Keratinocyte (primary cell): ENCODE measurements at regions not wholly inside any gene's neighbourhood (a gene's known extent, or its start where the extent isn't known, plus 50 kb on each side); places are given as distances from the start of the nearest gene placed in this dataset.
A peak's percentile ranks its signal among the peaks of the same experiment; 100 is the strongest.

ENCODE experiments used
- DNase-seq: peaks from one replicate; pipeline ENCODE4 v3.0.0-alpha.2; 2011; ENCODE audit warnings: low read depth, missing footprints, low spot score
- FAIRE-seq: peaks from 2 replicates; lab custom pipeline; 2011; peaks lifted over from hg19 to GRCh38; lab: Jason Lieb, UNC
- H2AFZ ChIP-seq: 2 replicates; pipeline ENCODE4 v1.6.0; 2012; ENCODE audit warnings: low read length, control low read depth, inconsistent platforms; ENCODE audit not compliant: control insufficient read depth
- H3K27ac ChIP-seq: 2 replicates; pipeline ENCODE4 v1.5.1; 2011; ENCODE audit warnings: low read length; ENCODE audit not compliant: control insufficient read depth, insufficient read depth
- H3K27me3 ChIP-seq: 3 replicates; pipeline ENCODE4 v1.6.0; 2011; ENCODE audit warnings: low read length; ENCODE audit not compliant: control insufficient read depth, insufficient read depth; ENCODE audit errors: extremely low read depth
- H3K36me3 ChIP-seq, 2 experiments: 2 replicates in 1 of 2; 3 replicates in 1 of 2; pipeline ENCODE4 v1.5.1; 2011; ENCODE audit warnings: low read length in 2 of 2, mild to moderate bottlenecking in 1 of 2; ENCODE audit not compliant: control insufficient read depth in 2 of 2, insufficient read depth in 2 of 2; ENCODE audit errors: extremely low read depth in 1 of 2
- H3K4me1 ChIP-seq: 3 replicates; pipeline ENCODE4 v1.5.1; 2011; ENCODE audit warnings: low read length; ENCODE audit not compliant: control insufficient read depth, insufficient read depth; ENCODE audit errors: extremely low read depth
- H3K4me2 ChIP-seq: 3 replicates; pipeline ENCODE4 v1.6.0; 2011; ENCODE audit warnings: low read depth, low read length; ENCODE audit not compliant: control insufficient read depth, insufficient read depth; ENCODE audit errors: extremely low read depth
- H3K4me3 ChIP-seq, 3 experiments: fragments of 200-600 bp in 1 of 3; sonication (generic) in 1 of 3; 2 replicates in 2 of 3; 3 replicates in 1 of 3; pipeline ENCODE4 v1.5.1; 2011 to 2016; ENCODE audit warnings: low read length in 3 of 3, mild to moderate bottlenecking in 3 of 3, control low read depth in 2 of 3, inconsistent platforms in 1 of 3, low read depth in 1 of 3, mixed read lengths in 1 of 3, mixed run types in 1 of 3, moderate library complexity in 1 of 3; ENCODE audit not compliant: control insufficient read depth in 2 of 3, insufficient read depth in 2 of 3; ENCODE audit errors: extremely low read depth in 1 of 3
- H3K79me2 ChIP-seq: 2 replicates; pipeline ENCODE4 v1.6.0; 2012; ENCODE audit warnings: low read length; ENCODE audit not compliant: control insufficient read depth, insufficient read depth
- H3K9ac ChIP-seq: 3 replicates; pipeline ENCODE4 v1.6.0; 2011; ENCODE audit warnings: low read length; ENCODE audit not compliant: control insufficient read depth, insufficient read depth; ENCODE audit errors: extremely low read depth
- H3K9me1 ChIP-seq: 3 replicates; pipeline ENCODE4 v1.6.0; 2011; ENCODE audit warnings: low read length; ENCODE audit not compliant: control insufficient read depth, insufficient read depth; ENCODE audit errors: extremely low read depth
- H3K9me3 ChIP-seq: 2 replicates; pipeline ENCODE4 v1.5.1; 2012; ENCODE audit warnings: low read depth, low read length; ENCODE audit not compliant: control insufficient read depth
- H4K20me1 ChIP-seq: 3 replicates; pipeline ENCODE4 v1.6.0; 2011; ENCODE audit warnings: low read length; ENCODE audit not compliant: control insufficient read depth, insufficient read depth; ENCODE audit errors: extremely low read depth
- EZH2 ChIP-seq: IDR thresholded peaks from one replicate; pipeline ENCODE4 v1.6.1; 2012; ENCODE audit warnings: inconsistent platforms, mild to moderate bottlenecking, low read length, moderate library complexity
- dilution Hi-C: fragments of 300-500 bp; cut with MboI; formaldehyde crosslinking; loops from one replicate; pipeline ENCODE4 v1.7.0; 2020; ENCODE audit warnings: low sequenced_read_pairs; ENCODE audit not compliant: extremely low pct_ligation_motif_present
- TF ChIP-seq, protein P1 (sequence below), 3 experiments: IDR thresholded peaks in 1 of 3; conservative IDR thresholded peaks in 1 of 3; optimal IDR thresholded peaks in 1 of 3; 2 replicates in 2 of 3; 3 replicates in 1 of 3; pipeline versions ENCODE3 to v1.5.1; 2011; ENCODE audit warnings: low read length in 3 of 3, mild to moderate bottlenecking in 3 of 3, moderate library complexity in 2 of 3, control low read depth in 1 of 3, inconsistent platforms in 1 of 3; ENCODE audit not compliant: insufficient read depth in 2 of 3; ENCODE audit errors: extremely low read depth in 1 of 3

DNA sequence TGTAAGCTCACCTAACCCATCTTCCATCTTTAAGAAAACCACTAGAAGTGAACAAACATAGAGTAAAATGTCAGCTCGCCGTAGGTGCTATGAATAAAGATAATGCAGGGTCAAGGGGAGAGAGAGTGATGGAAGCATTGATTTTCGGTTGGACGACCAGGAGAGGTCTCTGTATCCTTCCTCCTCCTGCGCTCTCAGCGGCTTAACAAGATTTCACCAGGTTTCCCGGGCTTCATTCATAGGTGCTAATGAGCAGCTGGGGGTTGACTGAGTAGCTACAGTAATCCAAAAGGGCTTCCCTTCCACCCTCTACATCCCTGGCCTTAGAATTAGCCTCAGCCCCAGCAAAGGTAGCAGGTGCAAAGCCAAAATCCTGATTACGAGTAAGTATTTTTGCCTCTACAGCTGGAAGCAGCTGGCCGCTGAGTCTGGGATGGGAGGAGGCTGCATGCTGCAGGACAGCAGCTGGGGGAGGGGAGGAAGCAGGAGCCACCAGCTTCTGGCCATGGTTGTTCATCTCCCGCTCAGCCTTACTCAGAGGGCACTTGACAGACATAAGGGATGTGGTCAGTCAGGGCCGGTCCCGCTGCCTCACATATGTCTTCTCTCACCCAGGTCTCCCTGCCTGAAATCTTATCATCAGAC is 112.0 kb upstream of the IL12B start:
- no peaks in the 10 kb centered on the region for H3K36me3 ChIP-seq
- H3K27me3 ChIP-seq, result no peaks in the 10 kb centered on the region
- H3K4me3 ChIP-seq, result no peak overlapping the region
- H3K9me1 ChIP-seq, result no peaks in the 10 kb centered on the region
- FAIRE-seq, result no peak
- no peak overlapping the region for H3K9ac ChIP-seq
- H3K9me3 ChIP-seq, result no peaks in the 10 kb centered on the region
- dilution Hi-C loops, result no loop called here
- H3K27ac ChIP-seq, result no peak overlapping the region
- no peaks in the 10 kb centered on the region for H4K20me1 ChIP-seq
- no peak overlapping the region for H3K4me2 ChIP-seq
- no peak overlapping the region for H2AFZ ChIP-seq
- H3K79me2 ChIP-seq, result no peaks in the 10 kb centered on the region
- TF ChIP-seq EZH2, result no peak
- TF ChIP-seq, protein P1, sequence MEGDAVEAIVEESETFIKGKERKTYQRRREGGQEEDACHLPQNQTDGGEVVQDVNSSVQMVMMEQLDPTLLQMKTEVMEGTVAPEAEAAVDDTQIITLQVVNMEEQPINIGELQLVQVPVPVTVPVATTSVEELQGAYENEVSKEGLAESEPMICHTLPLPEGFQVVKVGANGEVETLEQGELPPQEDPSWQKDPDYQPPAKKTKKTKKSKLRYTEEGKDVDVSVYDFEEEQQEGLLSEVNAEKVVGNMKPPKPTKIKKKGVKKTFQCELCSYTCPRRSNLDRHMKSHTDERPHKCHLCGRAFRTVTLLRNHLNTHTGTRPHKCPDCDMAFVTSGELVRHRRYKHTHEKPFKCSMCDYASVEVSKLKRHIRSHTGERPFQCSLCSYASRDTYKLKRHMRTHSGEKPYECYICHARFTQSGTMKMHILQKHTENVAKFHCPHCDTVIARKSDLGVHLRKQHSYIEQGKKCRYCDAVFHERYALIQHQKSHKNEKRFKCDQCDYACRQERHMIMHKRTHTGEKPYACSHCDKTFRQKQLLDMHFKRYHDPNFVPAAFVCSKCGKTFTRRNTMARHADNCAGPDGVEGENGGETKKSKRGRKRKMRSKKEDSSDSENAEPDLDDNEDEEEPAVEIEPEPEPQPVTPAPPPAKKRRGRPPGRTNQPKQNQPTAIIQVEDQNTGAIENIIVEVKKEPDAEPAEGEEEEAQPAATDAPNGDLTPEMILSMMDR (optimal IDR thresholded peaks at IDR 0.05 in 1 of 3, IDR thresholded peaks at IDR 0.05 in 1 of 3, conservative IDR thresholded peaks at IDR 0.05 in 1 of 3; ENCODE audit: extremely low read depth in 1 of 3, insufficient read depth in 2 of 3, low read length in 3 of 3), result no peak
- H3K4me1 ChIP-seq, result no peaks in the 10 kb centered on the region
- no peak for DNase-seq

DNA sequence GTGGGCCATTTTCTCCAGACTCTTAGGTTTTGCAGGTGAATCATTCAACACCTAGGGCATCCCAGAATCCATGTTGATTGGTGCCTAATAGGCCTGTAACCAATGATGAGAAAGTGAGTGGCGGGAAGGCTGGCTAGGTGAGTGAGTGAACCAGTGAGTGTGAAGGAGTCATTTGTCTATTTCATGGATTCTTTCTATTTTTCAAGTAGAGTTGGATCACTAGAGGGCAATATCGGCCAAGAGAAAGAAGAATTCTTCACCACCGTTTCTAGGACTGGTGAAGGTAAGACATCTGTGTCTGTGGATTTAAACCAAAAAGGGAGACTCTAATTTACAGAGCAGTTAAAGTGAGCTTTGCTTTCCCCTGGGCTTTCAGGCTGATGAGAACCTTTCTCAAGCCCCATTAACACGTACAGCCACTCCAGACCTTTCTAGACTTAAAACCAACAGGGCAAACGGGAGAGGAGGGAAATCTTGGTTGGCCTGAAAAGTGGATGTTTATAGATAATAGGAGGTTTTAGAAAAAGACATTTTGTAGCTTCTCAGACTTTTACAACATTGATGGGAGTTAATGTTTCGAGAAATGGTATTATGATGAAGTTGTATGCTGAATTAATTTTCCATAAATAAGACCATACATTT is 114.3 kb upstream of the IL12B start:
- dilution Hi-C loops, result no loop called here
- no peaks in the 10 kb centered on the region for H3K9me1 ChIP-seq
- H3K36me3 ChIP-seq, result no peaks in the 10 kb centered on the region
- no peak for TF ChIP-seq EZH2
- TF ChIP-seq, protein P1 (optimal IDR thresholded peaks at IDR 0.05 in 1 of 3, IDR thresholded peaks at IDR 0.05 in 1 of 3, conservative IDR thresholded peaks at IDR 0.05 in 1 of 3; ENCODE audit: extremely low read depth in 1 of 3, insufficient read depth in 2 of 3, low read length in 3 of 3), result peak; percentile 17 to 46 (median 25)
- H3K9me3 ChIP-seq, result no peaks in the 10 kb centered on the region
- no peak overlapping the region for H3K27ac ChIP-seq
- no peaks in the 10 kb centered on the region for H4K20me1 ChIP-seq
- no peak overlapping the region for H3K4me2 ChIP-seq
- H3K4me1 ChIP-seq, result no peaks in the 10 kb centered on the region
- H3K27me3 ChIP-seq, result no peaks in the 10 kb centered on the region
- DNase-seq (no peak), FAIRE-seq (peak; percentile 71)
- no peak overlapping the region for H2AFZ ChIP-seq
- H3K4me3 ChIP-seq, result no peak overlapping the region
- no peak overlapping the region for H3K9ac ChIP-seq
- no peaks in the 10 kb centered on the region for H3K79me2 ChIP-seq
